Smooth muscle cell (in vitro differentiated cells): ENCODE measurements at regions not wholly inside any gene's neighbourhood (a gene's known extent, or its start where the extent isn't known, plus 50 kb on each side); places are given as distances from the start of the nearest gene placed in this dataset.

ENCODE experiments used
- DNase-seq: peaks from one replicate; lab custom pipeline; 2025; ENCODE audit not compliant: unreplicated experiment; lab: John Stamatoyannopoulos, UW
- H2AFZ ChIP-seq: fragments of 200-600 bp; sonication (generic); 2 replicates; pipeline ENCODE4 v1.6.0; 2016; ENCODE audit warnings: antibody characterized with exemption, low read depth, mild to moderate bottlenecking
- H3F3A ChIP-seq: fragments of 200-600 bp; sonication (generic); 2 replicates; pipeline ENCODE4 v1.6.0; 2017; ENCODE audit warnings: antibody characterized with exemption, low read depth
- H3K27ac ChIP-seq: fragments of 200-600 bp; sonication (generic); 2 replicates; pipeline ENCODE4 v1.5.1; 2016; ENCODE audit warnings: low read depth, mild to moderate bottlenecking
- H3K27me3 ChIP-seq: fragments of 200-600 bp; sonication (generic); 2 replicates; pipeline ENCODE4 v1.6.1; 2016; ENCODE audit warnings: low read depth, mild to moderate bottlenecking
- H3K36me3 ChIP-seq: fragments of 200-600 bp; sonication (generic); 2 replicates; pipeline ENCODE4 v1.5.1; 2016; ENCODE audit warnings: low read depth
- H3K4me1 ChIP-seq: fragments of 200-600 bp; sonication (generic); 2 replicates; pipeline ENCODE4 v1.5.1; 2016; ENCODE audit warnings: low read depth
- H3K4me2 ChIP-seq: fragments of 200-600 bp; sonication (generic); 2 replicates; pipeline ENCODE4 v1.6.0; 2016; ENCODE audit warnings: mild to moderate bottlenecking
- H3K4me3 ChIP-seq: fragments of 200-600 bp; sonication (generic); 2 replicates; pipeline ENCODE4 v1.5.1; 2016; ENCODE audit warnings: mild to moderate bottlenecking
- H3K79me2 ChIP-seq: fragments of 200-600 bp; sonication (generic); 2 replicates; pipeline ENCODE4 v1.6.0; 2016; ENCODE audit warnings: low read depth, mild to moderate bottlenecking
- H3K9ac ChIP-seq: fragments of 200-600 bp; sonication (generic); 2 replicates; pipeline ENCODE4 v1.6.0; 2016; ENCODE audit warnings: low read depth
- H3K9me3 ChIP-seq: fragments of 200-600 bp; sonication (generic); replicated peaks from 2 replicates; pipeline ENCODE4 v1.5.1; 2016; ENCODE audit warnings: low read depth
- H4K20me1 ChIP-seq: fragments of 200-600 bp; sonication (generic); 2 replicates; pipeline ENCODE4 v1.6.0; 2016; ENCODE audit warnings: low read depth
- WGBS: methylation state at CpG from one replicate; pipeline ENCODE4 v1.1.7; 2016; ENCODE audit warnings: low lambda C conversion rate; 5-methylcytosine and 5-hydroxymethylcytosine counted together
- TF ChIP-seq, protein P1 (sequence below): fragments of 200-600 bp; sonication (generic); IDR thresholded peaks from 2 replicates; pipeline ENCODE4 v1.5.1; 2017; ENCODE audit warnings: borderline replicate concordance, mild to moderate bottlenecking, antibody characterized with exemption; ENCODE audit not compliant: insufficient read depth, poor library complexity, severe bottlenecking

DNA sequence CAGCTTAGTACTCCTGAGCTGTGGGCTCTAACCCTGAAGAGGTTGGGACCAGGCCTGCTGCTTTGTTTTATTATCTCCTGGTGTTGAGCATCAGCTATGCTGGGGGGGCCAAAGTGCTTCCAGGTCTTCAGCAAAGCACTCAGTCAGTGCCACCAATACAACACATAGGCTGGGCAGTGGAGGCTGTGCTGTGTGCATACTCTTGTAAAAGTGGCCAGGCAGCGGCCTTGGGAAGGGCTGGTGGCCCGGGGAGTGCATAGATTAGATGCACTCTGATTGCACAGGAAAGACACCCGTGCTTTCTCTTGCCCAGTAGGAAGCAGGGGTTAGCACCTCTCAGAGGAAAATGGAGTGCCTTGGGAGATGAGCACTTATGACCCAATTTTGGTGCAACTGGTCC lies 534.0 kb downstream of the ARAP2 start:
- H3K27me3 ChIP-seq, result no peaks in the 10 kb centered on the region
- H4K20me1 ChIP-seq, result no peaks in the 10 kb centered on the region
- peaks cover 3% of the 10 kb centered on the region for H3K9me3 ChIP-seq

DNA sequence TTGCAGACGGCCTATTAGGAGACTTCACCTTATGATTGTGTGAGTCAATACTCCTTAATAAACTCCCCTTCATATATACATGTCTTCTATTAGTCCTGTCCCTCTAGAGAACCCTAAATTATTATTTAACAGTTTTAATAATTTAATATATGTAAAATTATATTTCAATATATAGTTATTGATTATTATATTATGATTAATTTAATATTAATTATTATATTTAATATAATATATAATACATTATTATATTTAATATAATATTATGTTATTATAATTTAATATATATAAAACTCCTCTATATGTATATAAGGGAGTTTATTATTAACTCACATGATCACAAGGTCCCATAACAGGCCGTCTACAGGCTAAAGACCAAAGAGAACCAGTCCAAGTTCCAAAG lies 533.2 kb downstream of the ARAP2 start:
- H4K20me1 ChIP-seq, result no peaks in the 10 kb centered on the region
- no peak overlapping the region for H3K4me2 ChIP-seq
- TF ChIP-seq, protein P1, sequence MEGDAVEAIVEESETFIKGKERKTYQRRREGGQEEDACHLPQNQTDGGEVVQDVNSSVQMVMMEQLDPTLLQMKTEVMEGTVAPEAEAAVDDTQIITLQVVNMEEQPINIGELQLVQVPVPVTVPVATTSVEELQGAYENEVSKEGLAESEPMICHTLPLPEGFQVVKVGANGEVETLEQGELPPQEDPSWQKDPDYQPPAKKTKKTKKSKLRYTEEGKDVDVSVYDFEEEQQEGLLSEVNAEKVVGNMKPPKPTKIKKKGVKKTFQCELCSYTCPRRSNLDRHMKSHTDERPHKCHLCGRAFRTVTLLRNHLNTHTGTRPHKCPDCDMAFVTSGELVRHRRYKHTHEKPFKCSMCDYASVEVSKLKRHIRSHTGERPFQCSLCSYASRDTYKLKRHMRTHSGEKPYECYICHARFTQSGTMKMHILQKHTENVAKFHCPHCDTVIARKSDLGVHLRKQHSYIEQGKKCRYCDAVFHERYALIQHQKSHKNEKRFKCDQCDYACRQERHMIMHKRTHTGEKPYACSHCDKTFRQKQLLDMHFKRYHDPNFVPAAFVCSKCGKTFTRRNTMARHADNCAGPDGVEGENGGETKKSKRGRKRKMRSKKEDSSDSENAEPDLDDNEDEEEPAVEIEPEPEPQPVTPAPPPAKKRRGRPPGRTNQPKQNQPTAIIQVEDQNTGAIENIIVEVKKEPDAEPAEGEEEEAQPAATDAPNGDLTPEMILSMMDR, result no peak
- no peaks in the 10 kb centered on the region for H3K79me2 ChIP-seq
- 84% methylated on average over 2 of the region's 2 CpGs for WGBS
- no peak overlapping the region for H3K27ac ChIP-seq
- H3K4me1 ChIP-seq, result no peaks in the 10 kb centered on the region
- no peak overlapping the region for H3K4me3 ChIP-seq
- H3F3A ChIP-seq, result no peaks in the 10 kb centered on the region
- no peak overlapping the region for H3K9ac ChIP-seq
- no peaks in the 10 kb centered on the region for H3K27me3 ChIP-seq
- H3K9me3 ChIP-seq, result peaks cover 3% of the 10 kb centered on the region
- H2AFZ ChIP-seq, result no peak overlapping the region
- DNase-seq, result no peak
- no peaks in the 10 kb centered on the region for H3K36me3 ChIP-seq

More for the DNA sequence above, 534.0 kb downstream of the ARAP2 start:
- no peaks in the 10 kb centered on the region for H3K79me2 ChIP-seq
- TF ChIP-seq, protein P1, result no peak
- DNase-seq, result no peak
- H3K4me2 ChIP-seq, result no peak overlapping the region
- H3K4me1 ChIP-seq, result no peaks in the 10 kb centered on the region
- WGBS, result 72% methylated on average over 3 of the region's 3 CpGs
- H3K36me3 ChIP-seq, result no peaks in the 10 kb centered on the region
- H3K27ac ChIP-seq, result no peak overlapping the region
- H3K9ac ChIP-seq, result no peak overlapping the region
- no peak overlapping the region for H3K4me3 ChIP-seq
- no peaks in the 10 kb centered on the region for H3F3A ChIP-seq
- H2AFZ ChIP-seq, result no peak overlapping the region

DNA sequence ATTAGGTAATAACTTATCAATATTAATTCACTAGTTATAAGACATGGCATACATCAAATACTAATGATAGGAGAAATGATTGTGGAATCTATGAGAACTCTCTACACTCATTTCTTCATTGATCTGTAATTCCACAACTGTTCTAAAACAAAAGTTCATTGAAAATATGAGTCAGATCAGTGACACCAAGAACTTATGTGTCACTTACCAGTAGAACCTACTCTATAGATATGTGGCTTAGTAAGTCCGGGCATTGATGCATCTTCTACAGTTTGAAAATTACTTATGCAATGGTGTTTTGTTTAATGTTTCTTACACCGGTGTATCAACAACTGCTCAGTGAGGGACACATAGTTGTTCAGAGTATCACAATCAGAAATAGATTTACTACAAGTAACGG lies 520.3 kb downstream of the ARAP2 start:
- H3K4me2 ChIP-seq, result no peak overlapping the region

DNA sequence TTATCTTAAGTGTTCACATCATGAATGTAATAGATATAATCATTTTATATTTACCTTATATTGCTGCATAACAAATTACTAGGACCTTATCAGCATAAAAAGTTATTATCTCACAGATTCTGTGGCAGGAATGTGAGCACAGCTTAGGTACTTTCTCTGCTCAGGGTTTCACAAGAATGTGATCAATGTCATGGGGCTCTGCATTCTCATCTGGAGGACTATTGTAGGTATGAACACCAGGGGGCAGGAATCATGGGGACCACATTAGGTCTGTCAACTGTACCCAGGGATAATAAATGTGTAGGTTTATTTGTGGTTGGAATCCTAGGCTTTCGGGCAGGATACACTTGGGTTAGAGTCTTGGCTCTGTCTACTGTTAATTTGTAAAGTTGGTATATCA lies 519.2 kb downstream of the ARAP2 start:
- TF ChIP-seq, protein P1, result no peak
- WGBS, result 100% methylated on average over 1 of the region's 1 CpG
- no peaks in the 10 kb centered on the region for H3K36me3 ChIP-seq
- no peak overlapping the region for H3K9ac ChIP-seq
- no peak overlapping the region for H3K4me3 ChIP-seq
- no peaks in the 10 kb centered on the region for H3K4me1 ChIP-seq
- H3F3A ChIP-seq, result no peaks in the 10 kb centered on the region
- no peaks in the 10 kb centered on the region for H3K27me3 ChIP-seq
- DNase-seq, result no peak
- H3K9me3 ChIP-seq, result no peaks in the 10 kb centered on the region
- H3K27ac ChIP-seq, result no peak overlapping the region
- H3K79me2 ChIP-seq, result no peaks in the 10 kb centered on the region
- no peak overlapping the region for H3K4me2 ChIP-seq
- H4K20me1 ChIP-seq, result no peaks in the 10 kb centered on the region
- no peak overlapping the region for H2AFZ ChIP-seq

More for the DNA sequence above, 520.3 kb downstream of the ARAP2 start:
- no peaks in the 10 kb centered on the region for H3K4me1 ChIP-seq
- no peaks in the 10 kb centered on the region for H3K36me3 ChIP-seq
- H2AFZ ChIP-seq, result no peak overlapping the region
- no peaks in the 10 kb centered on the region for H3K9me3 ChIP-seq
- H3K9ac ChIP-seq, result no peak overlapping the region
- H3K27ac ChIP-seq, result no peak overlapping the region
- no peak overlapping the region for H3K4me3 ChIP-seq
- H4K20me1 ChIP-seq, result no peaks in the 10 kb centered on the region
- TF ChIP-seq, protein P1, result no peak
- no peaks in the 10 kb centered on the region for H3F3A ChIP-seq
- 97% methylated on average over 3 of the region's 3 CpGs for WGBS
- no peaks in the 10 kb centered on the region for H3K79me2 ChIP-seq
- H3K27me3 ChIP-seq, result no peaks in the 10 kb centered on the region
- no peak for DNase-seq
